C4-2B (cell line): ENCODE measurements at regions not wholly inside any gene's neighbourhood (a gene's known extent, or its start where the extent isn't known, plus 50 kb on each side); places are given as distances from the start of the nearest gene placed in this dataset.

Experiments used
- CTCF ChIP-seq: fragments of 450-650 bp; conservative IDR thresholded peaks from 2 replicates; pipeline ENCODE4 v1.5.1; 2017; ENCODE audit warnings: mild to moderate bottlenecking
- ZFX ChIP-seq: fragments of 450-650 bp; IDR thresholded peaks from 2 replicates; pipeline ENCODE4 v1.6.1; 2017

DNA sequence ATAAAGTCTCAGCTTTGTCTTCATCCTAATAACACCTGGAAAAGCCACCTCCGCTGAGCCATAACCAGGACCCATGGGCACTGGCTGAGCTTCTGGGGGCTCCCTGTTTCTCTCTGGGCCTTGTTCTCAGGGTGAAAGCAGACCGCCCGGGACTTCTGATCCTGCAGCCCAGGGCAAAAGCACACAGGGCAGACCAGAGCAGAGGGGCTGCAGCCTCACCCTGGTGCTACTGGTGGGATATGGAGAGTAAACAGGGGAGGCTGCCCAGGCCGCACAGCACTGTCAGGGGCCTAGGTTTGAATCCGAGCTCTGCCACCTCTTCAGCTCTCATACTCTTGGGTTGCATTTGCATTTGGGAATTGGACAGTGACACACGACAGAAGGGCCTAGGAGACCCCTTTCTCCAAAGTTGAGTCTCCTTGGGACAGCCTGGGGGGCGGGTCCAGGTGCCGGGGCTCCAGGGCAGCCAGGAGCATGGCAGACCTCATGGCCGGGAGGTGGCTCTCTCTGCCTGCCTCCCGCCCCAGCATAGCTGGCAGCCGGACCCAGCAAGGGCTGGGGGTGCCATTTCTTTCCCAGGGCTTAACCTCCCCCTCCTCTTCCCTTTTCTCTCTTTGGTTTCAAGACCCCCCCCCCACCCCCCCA is 164.9 kb downstream of the INHBB start:
- TF ChIP-seq CTCF (no peak), ZFX (no peak)
